SK-N-SH (cell line): ENCODE measurements at regions not wholly inside any gene's neighbourhood (a gene's known extent, or its start where the extent isn't known, plus 50 kb on each side); places are given as distances from the start of the nearest gene placed in this dataset.

Experiments
- CTCF ChIA-PET: fragments of 300-600, 350-600 bp; formaldehyde crosslinking; extraction: SDS; loops from one replicate; lab custom pipeline; 2021; lab: Yijun Ruan, JAX
- POLR2A ChIA-PET: fragments of 350-600 bp; sonication (Branson Sonifier 250); formaldehyde crosslinking; extraction: SDS; loops from one replicate; lab custom pipeline; 2020; ENCODE audit warnings: antibody characterized with exemption, inconsistent platforms; lab: Yijun Ruan, JAX
- DNase-seq: peaks from one replicate; pipeline ENCODE4 v3.0.0; 2012
- H2AFZ ChIP-seq: fragments of 200-600 bp; sonication (generic); 2 replicates; pipeline ENCODE4 v1.8.1; 2016; ENCODE audit warnings: antibody characterized with exemption, mild to moderate bottlenecking, low read depth
- H3F3A ChIP-seq: fragments of 200-600 bp; sonication (generic); replicated peaks from 2 replicates; pipeline ENCODE3; 2016; ENCODE audit warnings: antibody characterized with exemption, mild to moderate bottlenecking; ENCODE audit not compliant: insufficient read depth
- H3K27ac ChIP-seq, 2 experiments: fragments of 200-500 bp in 1 of 2; fragments of 200-600 bp in 1 of 2; sonication (Bioruptor generic) in 1 of 2; sonication (generic), shearing (Covaris generic) in 1 of 2; 2 replicates each; pipeline versions ENCODE4 v1.5.1 to v1.6.1; 2014 to 2016; ENCODE audit warnings: low read depth in 2 of 2, inconsistent platforms in 1 of 2, low read length in 1 of 2, mild to moderate bottlenecking in 1 of 2, mixed read lengths in 1 of 2
- H3K27me3 ChIP-seq: fragments of 200-600 bp; sonication (generic), shearing (Covaris generic); 2 replicates; pipeline ENCODE4 v1.6.1; 2016; ENCODE audit warnings: mixed run types; ENCODE audit not compliant: insufficient read depth
- H3K36me3 ChIP-seq, 2 experiments: fragments of 200-500 bp in 1 of 2; fragments of 200-600 bp in 1 of 2; sonication (Bioruptor generic) in 1 of 2; sonication (generic) in 1 of 2; replicated peaks in 1 of 2; 2 replicates each; pipeline versions ENCODE3 to v1.5.1; 2014 to 2016; ENCODE audit warnings: low read length in 1 of 2, mild to moderate bottlenecking in 1 of 2; ENCODE audit not compliant: insufficient read depth in 2 of 2, control insufficient read depth in 1 of 2
- H3K4me1 ChIP-seq, 2 experiments: fragments of 200-500 bp in 1 of 2; fragments of 200-600 bp in 1 of 2; sonication (Bioruptor generic) in 1 of 2; sonication (generic), shearing (Covaris generic) in 1 of 2; 2 replicates each; pipeline versions ENCODE4 v1.5.1 to v1.6.1; 2014 to 2016; ENCODE audit warnings: low read depth in 1 of 2, low read length in 1 of 2, mixed run types in 1 of 2; ENCODE audit not compliant: insufficient read depth in 2 of 2, control insufficient read depth in 1 of 2
- H3K4me2 ChIP-seq: fragments of 200-600 bp; sonication (generic), shearing (Covaris generic); 2 replicates; pipeline ENCODE4 v1.6.1; 2017; ENCODE audit warnings: mixed run types
- H3K4me3 ChIP-seq, 2 experiments: fragments of 200-500 bp in 1 of 2; fragments of 200-600 bp in 1 of 2; sonication (Bioruptor generic) in 1 of 2; sonication (generic), shearing (Covaris generic) in 1 of 2; 2 replicates each; pipeline versions ENCODE4 v1.5.1 to v1.8.1; 2014 to 2016; ENCODE audit warnings: low read depth in 2 of 2, inconsistent platforms in 1 of 2, low read length in 1 of 2, mild to moderate bottlenecking in 1 of 2, mixed read lengths in 1 of 2, moderate library complexity in 1 of 2
- H3K79me2 ChIP-seq: fragments of 200-600 bp; sonication (generic); 2 replicates; pipeline ENCODE4 v1.8.1; 2017; ENCODE audit warnings: mild to moderate bottlenecking; ENCODE audit not compliant: insufficient read depth
- H3K9ac ChIP-seq: fragments of 200-600 bp; sonication (generic); 2 replicates; pipeline ENCODE4 v1.6.1; 2017; ENCODE audit warnings: mixed run types
- H3K9me2 ChIP-seq: fragments of 200-600 bp; sonication (generic); 2 replicates; pipeline ENCODE4 v1.6.1; 2017; ENCODE audit warnings: mixed run types
- H3K9me3 ChIP-seq: fragments of 200-600 bp; sonication (generic); 2 replicates; pipeline ENCODE4 v1.6.1; 2017; ENCODE audit warnings: mixed run types, mild to moderate bottlenecking, moderate library complexity
- H4K20me1 ChIP-seq: fragments of 200-600 bp; sonication (generic); 2 replicates; pipeline ENCODE4 v1.6.1; 2017; ENCODE audit warnings: mild to moderate bottlenecking, mixed run types; ENCODE audit not compliant: insufficient read depth
- ELF1 ChIP-seq: IDR thresholded peaks from 2 replicates; pipeline ENCODE4 v1.4.0; 2012
- FOSL2 ChIP-seq: IDR thresholded peaks from 2 replicates; pipeline ENCODE4 v1.4.0; 2012; ENCODE audit warnings: low read depth, mild to moderate bottlenecking, moderate library complexity, borderline replicate concordance
- FOXJ3 ChIP-seq: sonication (generic); formaldehyde crosslinking; IDR thresholded peaks from 2 replicates; pipeline ENCODE4 v1.5.1; 2020; ENCODE audit warnings: mild to moderate bottlenecking, missing genetic modification reagents
- FOXM1 ChIP-seq: IDR thresholded peaks from 2 replicates; pipeline ENCODE4 v1.4.0; 2012; ENCODE audit warnings: low read depth, mild to moderate bottlenecking
- GATA2 ChIP-seq: sonication (generic); formaldehyde crosslinking; IDR thresholded peaks from 2 replicates; pipeline ENCODE4 v1.5.0; 2020; ENCODE audit warnings: mild to moderate bottlenecking, missing genetic modification reagents
- MEF2A ChIP-seq: IDR thresholded peaks from 2 replicates; pipeline ENCODE4 v1.4.0; 2012; ENCODE audit warnings: low read depth, borderline replicate concordance
- MXI1 ChIP-seq: IDR thresholded peaks from 2 replicates; pipeline ENCODE4 v1.6.1; 2012; ENCODE audit warnings: mild to moderate bottlenecking, low read depth, low read length, improper control_type of control experiment
- NFIC ChIP-seq: IDR thresholded peaks from 2 replicates; pipeline ENCODE4 v1.4.0; 2012; ENCODE audit warnings: borderline replicate concordance
- RFX5 ChIP-seq: IDR thresholded peaks from 2 replicates; pipeline ENCODE4 v1.6.1; 2012; ENCODE audit warnings: mild to moderate bottlenecking, improper control_type of control experiment, low read length
- RXRA ChIP-seq: IDR thresholded peaks from 2 replicates; pipeline ENCODE4 v1.4.0; 2012; ENCODE audit warnings: low read depth, mild to moderate bottlenecking, borderline replicate concordance
- SIN3A ChIP-seq: IDR thresholded peaks from 2 replicates; pipeline ENCODE4 v1.6.1; 2012; ENCODE audit warnings: low read depth, mild to moderate bottlenecking, low read length, moderate library complexity, borderline replicate concordance
- TAF1 ChIP-seq: IDR thresholded peaks from 2 replicates; pipeline ENCODE4 v1.6.1; 2012; ENCODE audit warnings: low read depth, mild to moderate bottlenecking, low read length, moderate library complexity, borderline replicate concordance
- TCF12 ChIP-seq: IDR thresholded peaks from 2 replicates; pipeline ENCODE4 v1.4.0; 2012
- TEAD4 ChIP-seq: IDR thresholded peaks from 2 replicates; pipeline ENCODE4 v1.4.0; 2012; ENCODE audit warnings: mild to moderate bottlenecking, borderline replicate concordance; ENCODE audit not compliant: insufficient read depth
- YY1 ChIP-seq: IDR thresholded peaks from 2 replicates; pipeline ENCODE4 v1.4.0; 2012; ENCODE audit warnings: low read depth, mild to moderate bottlenecking
- WGBS: methylation state at CpG from one replicate; pipeline ENCODE4 v1.1.6; 2017; ENCODE audit warnings: low lambda C conversion rate; 5-methylcytosine and 5-hydroxymethylcytosine counted together
- TF ChIP-seq, protein P1 (sequence below): fragments of 150-350 bp; IDR thresholded peaks from 2 replicates; pipeline ENCODE4 v1.6.1; 2017; ENCODE audit warnings: antibody characterized with exemption, low read length, low read depth, borderline replicate concordance
- TF ChIP-seq, protein P2 (sequence below): fragments of 150-350 bp; IDR thresholded peaks from 2 replicates; pipeline ENCODE4 v1.6.1; 2016; ENCODE audit warnings: mild to moderate bottlenecking, low read depth, low read length
- TF ChIP-seq, protein P3 (sequence below): fragments of 200-600 bp; sonication (generic); IDR thresholded peaks from 2 replicates; pipeline ENCODE4 v1.6.1; 2017; ENCODE audit warnings: antibody characterized with exemption, mild to moderate bottlenecking, moderate library complexity

DNA sequence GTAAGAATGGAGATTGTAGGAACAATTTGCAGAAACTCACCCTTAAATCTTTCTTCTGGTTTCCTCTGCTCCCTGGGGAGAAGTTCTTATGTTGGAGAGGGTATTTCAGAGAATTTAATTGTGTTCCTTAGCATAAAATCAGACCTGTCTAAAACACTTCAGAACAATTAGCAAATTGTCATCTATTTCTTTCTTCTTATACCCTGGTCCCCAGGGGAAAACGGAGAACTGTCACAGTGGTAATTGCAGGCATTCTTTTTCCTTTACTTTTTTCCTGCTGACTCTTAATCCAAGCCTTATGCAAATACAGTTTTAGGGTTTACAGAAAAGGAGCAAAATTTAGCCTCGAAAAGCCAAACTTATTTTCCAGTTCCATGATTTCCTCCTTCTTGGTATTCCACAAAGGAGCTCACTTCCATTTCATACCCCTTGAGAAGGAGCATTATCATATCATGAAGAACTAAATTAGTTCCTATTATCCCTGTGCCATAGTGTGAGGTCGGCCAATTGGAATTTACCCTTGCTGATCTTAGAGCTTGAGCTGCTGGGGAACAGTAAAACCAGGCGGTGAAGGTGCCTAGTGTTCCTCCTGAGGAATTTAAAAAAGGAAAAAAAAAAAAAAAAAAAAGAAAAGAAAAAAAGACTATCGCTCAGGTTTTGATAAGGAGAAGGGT, 173.8 kb downstream of the IL15 start:
- no peak overlapping the region for H3K9ac ChIP-seq
- H3K27me3 ChIP-seq: no peaks in the 10 kb centered on the region
- no peaks in the 10 kb centered on the region for H3K36me3 ChIP-seq
- no peaks in the 10 kb centered on the region for H4K20me1 ChIP-seq
- H3K9me3 ChIP-seq: no peaks in the 10 kb centered on the region
- peak overlapping the region; percentile 23; the same call in 1 of the 2 replicates for H2AFZ ChIP-seq
- no peak for DNase-seq
- 88% methylated on average over 5 of the region's 5 CpGs for WGBS
- ChIA-PET CTCF (no interaction called here), POLR2A (no interaction called here)
- H3K4me1 ChIP-seq: peaks cover 0 to 3% of the 10 kb centered on the region in 2 experiments; a peak in 1 of 4 replicates
- TF ChIP-seq TAF1 (no peak), SIN3A (no peak), TCF12 (no peak), YY1 (no peak), NFIC (no peak), FOSL2 (no peak), TEAD4 (no peak), MEF2A (no peak), MXI1 (no peak), GATA2 (CRISPR knock-in tag) (no peak), FOXM1 (no peak), ELF1 (no peak), RFX5 (no peak), FOXJ3 (CRISPR knock-in tag) (no peak), RXRA (no peak)
- TF ChIP-seq, protein P1, sequence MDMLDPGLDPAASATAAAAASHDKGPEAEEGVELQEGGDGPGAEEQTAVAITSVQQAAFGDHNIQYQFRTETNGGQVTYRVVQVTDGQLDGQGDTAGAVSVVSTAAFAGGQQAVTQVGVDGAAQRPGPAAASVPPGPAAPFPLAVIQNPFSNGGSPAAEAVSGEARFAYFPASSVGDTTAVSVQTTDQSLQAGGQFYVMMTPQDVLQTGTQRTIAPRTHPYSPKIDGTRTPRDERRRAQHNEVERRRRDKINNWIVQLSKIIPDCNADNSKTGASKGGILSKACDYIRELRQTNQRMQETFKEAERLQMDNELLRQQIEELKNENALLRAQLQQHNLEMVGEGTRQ: no peak
- TF ChIP-seq, protein P2, sequence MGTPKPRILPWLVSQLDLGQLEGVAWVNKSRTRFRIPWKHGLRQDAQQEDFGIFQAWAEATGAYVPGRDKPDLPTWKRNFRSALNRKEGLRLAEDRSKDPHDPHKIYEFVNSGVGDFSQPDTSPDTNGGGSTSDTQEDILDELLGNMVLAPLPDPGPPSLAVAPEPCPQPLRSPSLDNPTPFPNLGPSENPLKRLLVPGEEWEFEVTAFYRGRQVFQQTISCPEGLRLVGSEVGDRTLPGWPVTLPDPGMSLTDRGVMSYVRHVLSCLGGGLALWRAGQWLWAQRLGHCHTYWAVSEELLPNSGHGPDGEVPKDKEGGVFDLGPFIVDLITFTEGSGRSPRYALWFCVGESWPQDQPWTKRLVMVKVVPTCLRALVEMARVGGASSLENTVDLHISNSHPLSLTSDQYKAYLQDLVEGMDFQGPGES: no peak
- TF ChIP-seq, protein P3, sequence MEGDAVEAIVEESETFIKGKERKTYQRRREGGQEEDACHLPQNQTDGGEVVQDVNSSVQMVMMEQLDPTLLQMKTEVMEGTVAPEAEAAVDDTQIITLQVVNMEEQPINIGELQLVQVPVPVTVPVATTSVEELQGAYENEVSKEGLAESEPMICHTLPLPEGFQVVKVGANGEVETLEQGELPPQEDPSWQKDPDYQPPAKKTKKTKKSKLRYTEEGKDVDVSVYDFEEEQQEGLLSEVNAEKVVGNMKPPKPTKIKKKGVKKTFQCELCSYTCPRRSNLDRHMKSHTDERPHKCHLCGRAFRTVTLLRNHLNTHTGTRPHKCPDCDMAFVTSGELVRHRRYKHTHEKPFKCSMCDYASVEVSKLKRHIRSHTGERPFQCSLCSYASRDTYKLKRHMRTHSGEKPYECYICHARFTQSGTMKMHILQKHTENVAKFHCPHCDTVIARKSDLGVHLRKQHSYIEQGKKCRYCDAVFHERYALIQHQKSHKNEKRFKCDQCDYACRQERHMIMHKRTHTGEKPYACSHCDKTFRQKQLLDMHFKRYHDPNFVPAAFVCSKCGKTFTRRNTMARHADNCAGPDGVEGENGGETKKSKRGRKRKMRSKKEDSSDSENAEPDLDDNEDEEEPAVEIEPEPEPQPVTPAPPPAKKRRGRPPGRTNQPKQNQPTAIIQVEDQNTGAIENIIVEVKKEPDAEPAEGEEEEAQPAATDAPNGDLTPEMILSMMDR: no peak
- H3K9me2 ChIP-seq: no peaks in the 10 kb centered on the region
- H3K27ac ChIP-seq: no peak overlapping the region
- no peaks in the 10 kb centered on the region for H3K79me2 ChIP-seq
- no peaks in the 10 kb centered on the region for H3F3A ChIP-seq
- no peak overlapping the region for H3K4me3 ChIP-seq
- no peak overlapping the region for H3K4me2 ChIP-seq
